ENCODE measurements at regions not wholly inside any gene's neighbourhood (a gene's known extent, or its start where the extent isn't known, plus 50 kb on each side); places are given as distances from the start of the nearest gene placed in this dataset.

DNA sequence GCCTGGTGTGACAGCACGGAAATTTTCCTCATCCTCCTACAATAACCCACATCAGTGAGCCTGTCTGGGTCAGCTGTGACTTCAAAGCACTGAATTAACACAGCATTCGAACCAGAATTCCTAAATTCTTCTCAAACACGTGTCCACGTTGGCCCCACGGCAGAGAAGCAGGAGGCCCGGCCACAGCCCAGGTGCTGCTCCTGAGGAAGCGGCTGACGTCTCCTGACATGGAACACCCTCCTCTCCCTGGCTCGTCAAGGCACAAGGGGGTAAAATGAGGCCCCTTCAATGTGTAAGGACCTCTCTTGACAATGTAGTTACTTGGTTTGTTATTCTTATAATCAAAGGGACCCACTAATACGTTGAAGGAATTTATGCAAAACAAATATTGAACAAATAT, 156.3 kb upstream of the GSC start:
- DNase-seq (ENCODE audit: insufficient read length, low spot score) = no peak
- no peak for FAIRE-seq

DNA sequence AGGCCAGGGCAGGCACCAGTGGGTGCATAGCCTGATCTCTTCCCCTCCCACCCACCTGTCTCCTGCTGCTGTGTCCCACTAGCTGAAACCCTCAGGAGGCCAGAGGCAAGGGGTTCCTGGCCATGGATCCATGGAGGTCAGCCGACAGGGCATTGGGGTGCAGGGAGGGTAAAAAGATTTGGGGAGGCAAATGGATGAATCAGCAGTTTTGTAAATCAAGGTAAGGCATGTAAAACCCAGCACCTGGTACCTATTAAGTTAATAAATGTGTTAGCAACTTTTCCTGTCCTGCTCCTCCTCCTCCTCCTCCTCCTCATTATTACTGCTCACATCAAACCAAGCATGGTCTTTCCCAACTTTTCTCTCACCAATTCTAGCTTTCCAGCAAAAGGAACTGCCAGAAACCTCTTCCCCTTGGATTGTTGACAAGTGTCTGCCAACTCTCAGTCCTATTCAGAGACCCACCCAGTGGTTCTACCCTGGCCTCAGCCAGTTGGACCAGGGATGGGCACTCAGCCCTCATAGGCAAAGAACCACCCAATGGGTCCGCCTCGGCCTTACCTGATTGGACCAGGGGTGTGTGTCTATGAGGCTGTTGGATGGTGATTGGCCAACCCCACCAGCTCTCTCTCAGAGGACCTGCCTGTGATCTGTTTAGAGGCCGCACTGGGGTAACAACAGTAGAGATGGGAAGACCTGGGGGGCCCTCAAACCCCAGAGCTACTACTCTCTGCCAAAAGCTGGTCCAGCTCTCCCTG, 155.7 kb upstream of the GSC start:
- FAIRE-seq = no peak
- no peak for DNase-seq (ENCODE audit: insufficient read length, low spot score)

DNA sequence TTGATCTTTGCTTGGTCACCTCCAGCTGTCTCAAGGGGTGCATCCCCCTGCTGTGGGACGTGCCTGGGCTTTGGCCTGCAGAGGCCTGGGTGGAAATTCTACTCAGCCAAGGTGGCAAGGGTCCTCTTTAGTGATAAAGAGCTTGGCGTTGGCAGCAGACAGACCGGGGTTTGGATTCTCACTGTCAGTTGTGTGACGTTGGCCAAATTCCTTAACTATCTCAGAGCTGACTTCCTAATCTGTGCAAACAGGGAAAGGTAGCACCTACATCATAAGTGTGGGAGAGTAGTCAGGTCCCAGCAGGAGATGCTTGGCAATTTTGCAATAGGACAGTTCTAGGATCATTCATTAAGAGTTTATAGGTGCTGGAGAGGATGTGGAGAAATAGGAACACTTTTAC, 154.3 kb upstream of the GSC start:
- no peak for DNase-seq (ENCODE audit: insufficient read length, low spot score)
- FAIRE-seq = no peak

DNA sequence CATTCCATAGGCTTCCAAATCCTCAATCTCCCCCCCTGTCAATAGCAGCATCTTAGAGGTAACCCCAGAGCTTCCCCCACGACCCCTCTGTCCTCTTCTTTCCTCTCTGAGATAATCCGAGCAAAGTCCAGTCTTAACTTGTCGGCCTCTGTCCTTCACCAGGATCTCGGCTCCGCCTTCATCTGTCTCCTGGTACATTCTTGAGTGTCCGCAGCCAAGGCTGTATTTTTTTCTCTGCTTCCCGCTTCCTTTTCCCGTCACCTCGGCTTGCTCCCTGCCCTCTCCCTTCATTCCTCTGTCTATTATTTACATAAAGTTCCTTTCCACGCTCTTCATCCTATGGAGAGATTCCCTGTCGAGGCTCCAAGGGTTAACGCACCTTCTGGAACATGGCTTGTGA, 153.9 kb upstream of the GSC start:
- no peak for FAIRE-seq
- no peak for DNase-seq (ENCODE audit: insufficient read length, low spot score)

- DNase-seq (ENCODE audit: insufficient read length, low spot score) = no peak
- FAIRE-seq = no peak
Observed at GRCh38 chr14:94922595-94923239, 152.8 kb upstream of the GSC start.

- FAIRE-seq (no peak), DNase-seq (ENCODE audit: insufficient read length, low spot score) (no peak)
Observed at GRCh38 chr14:94921882-94922585, 152.1 kb upstream of the GSC start.

- FAIRE-seq = no peak
Observed at GRCh38 chr14:94921456-94921855, 151.5 kb upstream of the GSC start.

GRCh38 chr14:94919896-94920295, 150.0 kb upstream of the GSC start:
- FAIRE-seq = no peak

More at GRCh38 chr14:94921456-94921855, 151.5 kb upstream of the GSC start:
- no peak for DNase-seq (ENCODE audit: insufficient read length, low spot score)

DNA sequence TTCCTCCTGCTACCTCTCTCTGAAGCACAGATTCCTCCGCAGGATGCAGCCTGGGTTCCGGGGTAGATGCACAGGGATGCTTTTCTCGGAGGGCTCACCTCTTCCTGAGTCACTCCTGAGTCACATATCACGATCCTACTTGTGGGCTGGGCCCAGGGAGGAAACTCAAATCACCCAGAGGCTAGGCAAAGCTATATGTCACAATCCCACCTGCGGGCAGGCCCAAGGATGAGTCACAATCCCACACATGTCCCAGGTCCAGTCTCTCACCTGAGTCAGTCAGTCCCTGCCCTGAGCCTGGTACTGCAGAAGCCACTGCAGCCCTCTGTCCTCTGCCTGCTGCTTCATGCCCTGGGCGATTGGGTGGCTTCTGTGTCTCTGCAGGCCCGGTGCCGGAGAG, 149.0 kb upstream of the GSC start:
- DNase-seq (ENCODE audit: insufficient read length, low spot score) (no peak), FAIRE-seq (no peak)

More at GRCh38 chr14:94919896-94920295, 150.0 kb upstream of the GSC start:
- no peak for DNase-seq (ENCODE audit: insufficient read length, low spot score)

DNA sequence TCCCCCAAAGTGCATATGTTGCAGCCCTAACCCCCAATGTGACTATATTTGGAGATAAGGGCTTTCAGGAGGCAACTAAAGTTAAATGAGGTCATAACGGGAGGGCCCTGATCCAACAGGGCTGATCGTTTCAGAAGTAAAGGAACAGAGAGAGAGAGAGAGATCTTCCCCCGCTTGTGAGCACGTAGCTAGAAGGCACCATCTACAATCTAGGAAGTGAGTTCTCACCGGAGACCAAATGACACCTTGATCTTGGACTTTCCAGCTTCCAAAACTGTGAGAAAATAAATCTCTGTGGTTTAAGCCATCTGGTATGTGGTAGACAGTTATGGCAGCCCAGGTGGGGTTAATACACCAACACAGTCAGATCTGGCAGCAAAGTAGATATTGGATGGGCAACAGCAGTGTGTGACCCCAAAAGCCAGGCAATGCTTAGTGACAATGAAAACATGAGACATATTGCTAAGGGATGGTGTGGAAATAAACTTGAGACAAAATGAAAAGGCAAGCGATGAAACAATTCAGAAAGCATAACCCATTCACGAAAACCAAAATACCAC, 147.2 kb upstream of the GSC start:
- FAIRE-seq = no peak
- no peak for DNase-seq (ENCODE audit: insufficient read length, low spot score)

GRCh38 chr14:94914191-94914590, 144.3 kb upstream of the GSC start:
- FAIRE-seq = no peak
- DNase-seq (ENCODE audit: insufficient read length, low spot score) = no peak

- no peak for FAIRE-seq
- no peak for DNase-seq (ENCODE audit: insufficient read length, low spot score)
Observed at GRCh38 chr14:94907626-94908261, 137.8 kb upstream of the GSC start.

GRCh38 chr14:94906991-94907587, 137.2 kb upstream of the GSC start:
- FAIRE-seq = no peak

DNA sequence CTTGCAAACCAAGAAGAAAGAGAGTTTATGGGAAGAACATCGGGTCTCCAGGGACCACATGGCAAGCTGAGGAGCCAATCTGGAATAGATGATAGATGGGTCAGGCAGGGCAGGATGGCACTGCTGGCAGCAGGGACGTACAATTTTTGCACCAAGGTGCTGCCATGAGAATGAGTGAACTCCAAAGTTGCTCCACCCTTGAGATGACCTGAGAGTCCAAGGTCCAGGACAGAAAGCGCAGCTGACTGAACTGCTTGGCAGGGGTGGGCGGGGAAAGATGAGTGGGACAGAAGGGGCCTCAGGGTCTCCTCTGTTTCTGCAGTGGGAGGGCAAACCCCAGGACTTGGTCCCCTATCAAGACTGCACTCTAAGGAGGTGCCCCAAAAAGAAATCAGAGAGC, 136.7 kb upstream of the GSC start:
- no peak for DNase-seq (ENCODE audit: insufficient read length, low spot score)
- no peak for FAIRE-seq

More at GRCh38 chr14:94906991-94907587, 137.2 kb upstream of the GSC start:
- DNase-seq (ENCODE audit: insufficient read length, low spot score) = no peak

DNA sequence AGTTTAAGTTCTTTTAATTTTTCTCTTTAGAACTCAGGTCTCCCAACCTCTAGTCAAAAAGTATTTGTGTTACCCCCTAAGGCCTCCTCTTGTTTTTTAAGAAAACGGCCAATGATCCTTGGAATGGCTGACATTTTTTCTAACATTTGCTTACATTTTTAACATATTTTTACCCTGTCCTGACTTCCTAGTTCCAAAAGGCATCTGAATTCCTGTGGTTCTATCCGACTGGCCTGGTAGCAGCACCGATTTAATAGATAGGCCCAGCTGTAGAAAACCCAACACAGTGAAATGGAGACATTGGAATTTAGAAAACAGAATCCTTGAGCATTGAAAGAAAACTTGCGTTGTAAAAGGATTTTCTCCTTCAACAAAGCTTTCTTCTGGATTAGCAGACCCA, 134.7 kb upstream of the GSC start:
- FAIRE-seq = no peak

GRCh38 chr14:94903883-94904282, 134.0 kb upstream of the GSC start:
- no peak for FAIRE-seq
- no peak for DNase-seq (ENCODE audit: insufficient read length, low spot score)

More for the DNA sequence above, 134.7 kb upstream of the GSC start:
- peak; percentile 22 for DNase-seq (ENCODE audit: insufficient read length, low spot score)

GRCh38 chr14:94903338-94903737, 133.4 kb upstream of the GSC start:
- no peak for DNase-seq (ENCODE audit: insufficient read length, low spot score)
- no peak for FAIRE-seq

DNA sequence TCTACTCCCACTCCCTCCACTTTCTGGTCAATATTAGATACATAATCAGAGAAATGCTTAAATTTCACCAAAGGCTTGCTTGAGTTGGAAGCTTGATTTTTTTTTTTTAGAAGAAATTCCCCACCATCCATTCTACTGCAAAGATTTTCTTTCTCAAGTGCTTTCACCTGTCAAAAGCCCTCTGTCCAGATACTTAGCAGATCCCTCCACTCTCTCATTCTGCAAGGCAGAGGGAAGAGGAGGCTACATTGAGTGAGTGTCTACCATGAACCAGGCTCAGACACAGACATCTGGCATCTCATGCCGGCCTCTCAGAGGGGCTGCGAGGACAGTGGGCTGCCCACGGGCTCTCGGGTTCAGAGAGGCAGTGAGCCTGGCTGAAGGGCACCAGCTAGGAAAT, 127.6 kb upstream of the GSC start:
- DNase-seq (ENCODE audit: insufficient read length, low spot score) (no peak), FAIRE-seq (no peak)

DNA sequence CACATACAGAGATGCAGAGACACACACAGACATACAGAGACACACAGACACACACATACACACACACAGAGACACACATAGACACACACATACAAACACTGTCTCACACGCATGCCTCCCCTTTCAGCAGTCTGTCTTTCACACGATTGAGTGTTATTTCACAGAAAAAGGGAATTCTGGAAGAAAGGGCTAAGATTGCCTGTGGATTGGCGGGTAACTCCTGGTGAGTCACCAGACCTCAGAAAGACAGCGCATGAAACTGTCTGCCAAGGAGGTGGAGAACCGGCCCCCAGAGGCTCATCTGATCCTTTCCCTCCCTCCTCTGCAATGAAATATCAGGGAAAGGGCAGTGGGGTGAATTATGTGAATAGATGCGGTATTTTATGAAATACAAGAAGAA, 127.2 kb upstream of the GSC start:
- FAIRE-seq (no peak), DNase-seq (ENCODE audit: insufficient read length, low spot score) (peak; percentile 36)

DNA sequence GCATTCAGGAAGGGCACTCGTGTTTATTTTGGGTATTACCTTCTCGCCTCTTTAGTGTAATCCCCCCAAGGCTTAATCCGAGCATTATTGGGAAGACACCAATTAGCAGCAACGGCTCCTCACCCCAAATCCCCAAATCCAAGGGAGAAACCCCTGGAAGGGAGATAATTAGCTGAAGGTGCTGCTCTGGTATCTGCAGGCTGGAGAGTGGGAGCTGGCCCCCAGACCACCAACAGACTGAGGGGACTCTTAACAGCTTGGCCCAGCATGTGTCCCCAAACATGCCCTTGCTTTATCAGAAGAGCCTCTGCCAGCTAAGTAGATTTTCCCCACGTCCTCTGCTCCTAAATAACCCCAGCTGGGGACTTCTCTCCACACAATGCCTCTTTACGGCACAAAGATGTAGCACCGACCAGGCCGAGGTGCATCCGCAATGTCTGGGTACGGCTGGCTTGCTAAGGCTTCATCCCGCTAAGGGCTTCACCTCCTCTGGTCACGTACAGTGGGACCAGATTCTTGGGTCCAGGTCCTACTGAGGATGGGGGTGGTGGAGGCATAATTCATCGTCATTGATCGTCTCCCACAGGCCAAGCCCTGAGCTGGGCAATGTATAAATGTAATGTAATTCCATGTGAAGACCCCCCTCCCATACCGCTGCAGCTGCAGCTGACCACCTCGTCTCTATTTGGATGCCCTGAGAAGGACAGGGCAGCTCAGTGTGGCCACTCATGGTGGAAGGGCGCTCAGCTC, 123.7 kb upstream of the GSC start:
- no peak for FAIRE-seq
- no peak for DNase-seq (ENCODE audit: insufficient read length, low spot score)
